HG03439 (cell line): ENCODE measurements at regions not wholly inside any gene's neighbourhood (a gene's known extent, or its start where the extent isn't known, plus 50 kb on each side); places are given as distances from the start of the nearest gene placed in this dataset.

ENCODE experiments used
- ATAC-seq: cut with Tn5 transposase; IDR thresholded peaks from one replicate; pipeline ENCODE4 v1.9.1; 2021; ENCODE audit warnings: mild to moderate bottlenecking, moderate library complexity; ENCODE audit not compliant: unreplicated experiment

DNA sequence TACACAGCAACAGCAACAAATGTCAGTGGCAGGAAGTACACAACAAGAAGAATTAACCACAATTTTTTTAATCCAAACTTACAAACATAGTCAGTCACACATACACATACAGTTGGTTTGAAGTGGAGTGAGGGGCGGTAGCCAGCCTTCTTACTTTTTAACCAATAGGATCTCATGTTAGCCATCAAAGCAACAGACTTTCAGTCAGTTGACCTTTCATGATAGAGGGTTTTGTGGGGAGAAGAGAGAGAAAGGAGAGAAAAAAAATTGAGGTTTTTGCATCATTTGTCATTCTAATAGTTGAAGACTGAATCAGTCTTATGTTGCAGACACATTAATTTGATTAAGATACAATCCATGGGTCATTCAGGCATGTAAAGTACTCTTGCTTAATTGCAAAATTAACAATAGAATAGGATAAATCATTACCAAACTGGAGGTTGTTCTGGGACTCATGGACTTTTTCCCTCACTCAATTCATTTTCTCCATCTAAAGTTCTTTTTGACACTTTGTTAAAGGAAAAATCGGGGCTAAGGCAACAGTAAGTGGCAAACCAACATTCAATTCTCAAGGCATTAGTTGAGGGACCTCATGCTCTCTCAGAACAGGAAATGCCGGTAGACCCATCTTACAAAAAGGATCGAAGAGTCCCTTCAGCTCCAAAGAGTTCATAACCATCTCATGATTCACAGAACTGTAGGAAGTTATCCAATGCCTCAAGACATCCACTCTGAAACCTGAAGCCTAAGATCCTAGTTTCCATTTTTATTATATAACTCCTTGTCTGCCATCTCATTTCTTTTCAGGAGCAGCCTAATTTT lies 159.5 kb upstream of the LPP start:
- ATAC-seq, result no peak

GRCh38 chr3:187995043-187995400 lies 158.9 kb upstream of the LPP start:
- no peak for ATAC-seq

- no peak for ATAC-seq
Measured at GRCh38 chr3:187995667-187996066, 158.3 kb upstream of the LPP start.

DNA sequence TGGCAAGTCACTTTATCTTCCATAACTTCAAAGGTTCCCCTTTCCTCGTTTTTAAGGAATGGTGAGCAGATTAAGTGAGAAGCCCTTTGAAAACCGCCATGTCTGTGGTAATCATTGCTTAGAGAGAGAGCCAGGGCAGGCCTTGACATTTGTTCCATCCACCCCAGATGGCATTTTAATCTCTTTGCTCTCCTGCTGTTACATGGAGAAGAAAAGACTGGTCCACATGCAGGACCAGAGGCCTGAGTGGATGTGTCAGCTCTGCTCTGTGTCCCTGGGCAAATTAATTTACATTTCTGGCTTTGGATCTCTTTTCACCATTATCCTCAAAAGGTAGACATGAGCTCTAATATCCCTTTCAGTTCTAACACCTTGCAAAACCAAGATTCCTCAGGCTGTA lies 157.3 kb upstream of the LPP start:
- ATAC-seq, result no peak

GRCh38 chr3:187997490-187997889 lies 156.5 kb upstream of the LPP start:
- ATAC-seq, result no peak

DNA sequence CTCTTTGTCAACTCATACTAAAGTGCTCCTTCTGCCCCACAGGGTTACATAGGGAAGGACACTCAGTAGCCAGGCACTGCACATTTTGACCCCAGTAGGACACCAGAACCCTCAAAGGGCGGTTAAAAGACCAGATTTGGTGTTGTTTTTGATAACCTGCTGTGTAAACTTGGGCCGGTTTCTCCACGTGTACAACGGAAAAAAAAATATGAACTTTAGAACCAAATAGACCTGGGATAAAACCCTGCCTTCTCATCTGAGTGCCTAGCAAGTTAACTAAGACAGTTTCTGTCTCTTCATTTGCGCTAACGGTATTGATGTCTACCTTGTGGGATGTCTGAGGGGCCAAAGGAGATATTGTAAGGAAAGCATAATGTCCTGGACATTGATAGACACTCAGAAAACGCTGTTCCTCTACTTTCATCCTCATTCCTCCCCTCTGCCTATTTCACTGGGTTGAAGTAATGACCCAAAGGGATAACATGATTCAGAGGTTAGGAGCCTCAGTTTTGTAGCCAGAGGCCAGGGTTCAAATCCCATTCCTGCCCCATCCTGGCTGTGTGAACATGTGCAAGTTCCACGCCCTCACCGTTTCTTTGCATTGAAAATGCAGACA lies 155.9 kb upstream of the LPP start:
- no peak for ATAC-seq

GRCh38 chr3:187998611-187999010 lies 155.3 kb upstream of the LPP start:
- ATAC-seq, result no peak

DNA sequence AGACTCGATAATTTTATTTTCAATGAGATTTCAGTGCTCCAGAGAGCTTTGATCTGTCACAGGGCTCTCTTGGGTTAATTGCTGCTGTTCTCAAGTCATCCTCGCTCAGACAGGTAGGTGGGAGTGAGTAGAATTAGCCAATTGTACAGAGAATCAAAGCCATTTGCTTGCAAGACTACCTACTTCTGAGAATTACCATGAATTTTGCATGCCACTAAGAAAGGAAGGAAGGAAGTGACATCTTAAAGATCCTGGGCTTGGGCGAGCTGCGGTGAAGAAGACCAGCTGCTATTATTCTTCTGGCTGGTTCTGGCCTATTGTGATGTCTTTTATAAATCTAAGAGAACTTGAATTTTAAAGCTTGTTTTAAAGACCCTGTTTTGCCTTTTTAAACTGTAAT lies 154.1 kb upstream of the LPP start:
- no peak for ATAC-seq

GRCh38 chr3:188000361-188000861 lies 153.5 kb upstream of the LPP start:
- ATAC-seq, result no peak

DNA sequence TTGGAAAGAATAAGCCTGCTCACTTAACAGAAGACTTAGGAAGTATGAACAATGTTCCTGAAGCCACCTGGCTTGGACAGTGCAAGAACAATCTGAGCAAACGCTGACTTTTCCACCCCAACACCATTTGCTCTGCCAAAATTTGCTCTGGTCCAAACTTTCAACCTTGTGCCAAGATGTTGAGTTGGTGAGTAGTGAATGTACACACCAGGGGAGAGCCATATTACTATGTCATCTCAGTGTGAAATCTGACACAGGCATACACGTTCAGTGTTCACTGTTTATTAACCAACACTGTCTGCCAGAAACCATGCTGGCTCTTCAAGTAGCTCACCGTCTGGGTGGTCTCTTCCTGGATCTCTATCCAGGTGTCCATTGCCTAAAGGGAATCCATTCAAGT lies 152.9 kb upstream of the LPP start:
- ATAC-seq, result no peak

DNA sequence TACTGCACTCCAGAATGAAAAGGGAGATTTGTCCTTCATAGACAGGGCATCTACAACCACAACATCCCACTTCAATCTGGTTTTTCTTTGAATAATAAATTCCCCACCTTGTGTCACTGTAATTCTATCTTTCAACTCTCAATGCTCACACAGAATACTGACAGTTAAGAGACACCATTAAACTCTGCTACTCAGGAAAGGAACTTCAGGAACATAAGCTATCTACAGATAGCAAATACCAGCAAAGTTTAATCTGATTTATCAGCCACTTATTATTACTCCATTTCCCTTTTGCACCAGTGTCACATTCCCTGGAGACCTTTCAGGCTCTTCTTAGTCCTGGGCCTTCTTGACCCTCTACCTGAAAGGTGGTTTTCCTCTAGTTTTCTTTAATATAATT lies 152.0 kb upstream of the LPP start:
- no peak for ATAC-seq

GRCh38 chr3:188002626-188003138 lies 151.3 kb upstream of the LPP start:
- no peak for ATAC-seq

GRCh38 chr3:188003188-188004171 lies 150.5 kb upstream of the LPP start:
- ATAC-seq, result no peak

DNA sequence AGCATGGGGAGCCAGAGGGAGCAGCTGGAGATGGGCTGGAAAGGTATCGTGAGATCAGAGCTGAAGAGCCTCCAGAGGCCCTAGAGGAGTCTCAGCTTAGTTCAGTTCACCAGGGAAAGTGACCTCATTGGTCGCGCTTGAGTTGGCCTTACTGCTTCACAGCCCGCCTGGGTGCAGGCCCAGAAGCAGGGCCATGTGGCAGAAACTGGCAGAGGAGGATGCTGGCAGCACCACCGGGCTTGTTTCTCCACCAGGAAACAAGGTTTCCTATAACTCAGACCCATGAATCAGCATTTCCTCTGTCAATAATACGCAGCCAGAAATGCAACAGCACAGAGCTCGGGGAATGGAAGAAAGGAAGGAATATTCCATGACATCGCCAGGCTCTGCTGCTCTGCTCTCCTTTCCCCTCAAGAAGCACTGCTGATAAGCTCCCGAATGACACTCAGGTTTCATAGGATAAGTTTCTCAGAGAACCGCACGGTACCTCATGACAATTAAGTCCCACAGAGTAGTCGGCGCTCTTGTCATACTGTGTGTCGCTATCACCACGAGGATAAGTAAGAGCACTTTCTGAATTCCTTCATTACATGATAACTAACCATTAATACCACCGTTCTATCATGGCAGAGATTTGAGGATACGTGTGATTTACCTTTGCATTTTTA lies 147.1 kb upstream of the LPP start:
- no peak for ATAC-seq

GRCh38 chr3:188007897-188008296 lies 146.1 kb upstream of the LPP start:
- ATAC-seq, result no peak

DNA sequence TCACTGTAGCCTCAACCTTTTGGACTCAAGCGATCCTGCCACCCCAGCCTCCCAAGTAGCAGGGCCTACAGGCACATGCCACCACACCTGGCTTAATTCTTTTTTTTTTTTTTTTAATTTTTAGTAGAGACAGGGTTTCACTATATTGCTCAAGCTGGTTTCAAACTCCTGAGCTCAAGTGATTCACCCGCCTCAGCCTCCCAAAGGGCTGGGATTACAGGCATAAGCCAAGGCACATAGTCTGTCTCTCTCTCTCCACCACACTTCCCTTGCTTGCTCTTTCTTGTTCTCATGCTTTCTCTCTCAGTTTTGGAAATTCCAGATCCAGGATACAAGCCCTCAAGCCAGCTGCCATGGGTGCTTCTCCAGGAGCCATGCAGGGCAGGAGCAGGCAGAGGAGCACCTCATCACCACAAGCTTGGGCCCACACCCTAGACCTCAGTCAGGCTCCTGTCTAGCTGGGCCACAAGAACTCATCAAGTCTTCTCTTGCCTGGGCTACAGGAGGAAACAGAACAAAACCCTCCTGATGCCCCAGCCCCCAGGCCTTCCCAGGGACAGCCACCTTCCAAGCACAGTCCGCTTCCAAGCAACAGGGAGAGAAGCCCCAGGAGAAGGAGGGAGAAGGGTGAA lies 145.3 kb upstream of the LPP start:
- no peak for ATAC-seq

GRCh38 chr3:188010478-188010877 lies 143.5 kb upstream of the LPP start:
- no peak for ATAC-seq

GRCh38 chr3:188019727-188020126 lies 134.2 kb upstream of the LPP start:
- no peak for ATAC-seq

- ATAC-seq, result no peak
Measured at GRCh38 chr3:188021041-188021440, 132.9 kb upstream of the LPP start.

DNA sequence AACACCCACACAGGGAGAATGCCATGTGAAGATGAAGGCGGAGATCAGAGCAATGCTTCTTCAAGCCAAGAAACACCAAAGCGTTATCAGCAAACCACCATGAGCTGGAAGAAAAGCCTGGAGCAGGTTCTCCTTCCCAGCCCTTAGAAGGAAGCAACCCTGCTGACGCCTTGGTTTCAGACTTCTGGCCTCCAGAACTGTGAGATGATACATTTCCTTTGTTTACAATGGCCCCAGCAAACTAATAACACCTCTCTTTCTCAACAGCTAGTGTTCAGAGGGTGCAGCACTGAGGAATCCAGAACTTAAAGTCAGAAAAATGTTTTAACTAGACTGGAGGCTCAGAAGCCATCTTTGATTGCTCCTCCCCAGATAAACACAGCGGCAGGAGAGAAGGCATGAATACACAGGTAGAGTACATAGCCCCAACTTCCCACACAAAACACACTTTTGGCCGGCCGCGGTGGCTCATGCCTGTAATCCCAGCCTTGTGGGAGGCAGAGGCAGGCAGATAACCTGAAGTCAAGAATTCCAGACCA lies 132.4 kb upstream of the LPP start:
- no peak for ATAC-seq
